HEK293 (cell line): ENCODE measurements at regions not wholly inside any gene's neighbourhood (a gene's known extent, or its start where the extent isn't known, plus 50 kb on each side); places are given as distances from the start of the nearest gene placed in this dataset.

Experiments used
- CTCF ChIA-PET: fragments of 350-600 bp; formaldehyde crosslinking; extraction: SDS; loops from one replicate; lab custom pipeline; 2021; ENCODE audit warnings: antibody characterized with exemption; lab: Yijun Ruan, JAX
- POLR2A ChIA-PET: fragments of 300-600 bp; formaldehyde crosslinking; extraction: SDS; loops from one replicate; lab custom pipeline; 2020; ENCODE audit warnings: antibody characterized with exemption, inconsistent platforms; lab: Yijun Ruan, JAX
- H3K27ac ChIP-seq: fragments of 200-500 bp; sonication (Bioruptor generic); 2 replicates; pipeline ENCODE4 v1.5.1; 2014; ENCODE audit warnings: low read depth, low read length, control low read depth, inconsistent platforms; ENCODE audit errors: extremely low read depth
- H3K36me3 ChIP-seq, 2 experiments: fragments of 200-500 bp in 1 of 2; sonication (Bioruptor generic) in 1 of 2; 1 replicate in 1 of 2; 2 replicates in 1 of 2; pipeline ENCODE4 v1.5.1; 2014 to 2017; ENCODE audit warnings: inconsistent platforms in 2 of 2, low read length in 2 of 2; ENCODE audit not compliant: control insufficient read depth in 2 of 2, insufficient read depth in 1 of 2
- H3K4me1 ChIP-seq: fragments of 200-500 bp; sonication (Bioruptor generic); 2 replicates; pipeline ENCODE4 v1.5.1; 2014; ENCODE audit warnings: mild to moderate bottlenecking, low read length, inconsistent platforms; ENCODE audit not compliant: control insufficient read depth, insufficient read depth
- H3K4me3 ChIP-seq: 2 replicates; pipeline ENCODE4 v1.5.1; 2011; ENCODE audit warnings: low read depth, mild to moderate bottlenecking, control low read depth, low read length, moderate library complexity
- H3K9me3 ChIP-seq: fragments of 200-500 bp; sonication (Bioruptor generic); 2 replicates; pipeline ENCODE4 v1.5.1; 2014; ENCODE audit warnings: low read depth, low read length, inconsistent platforms; ENCODE audit not compliant: control insufficient read depth, insufficient read depth
- GLI4 ChIP-seq: fragments of 450-650 bp; formaldehyde crosslinking; IDR thresholded peaks from 2 replicates; pipeline ENCODE4 v1.5.1; 2016; ENCODE audit warnings: missing biosample characterization, missing genetic modification characterization
- OVOL3 ChIP-seq: fragments of 450-650 bp; formaldehyde crosslinking; IDR thresholded peaks from 2 replicates; pipeline ENCODE4 v1.5.1; 2016; ENCODE audit warnings: missing biosample characterization, missing genetic modification characterization
- RBAK ChIP-seq: fragments of 450-650 bp; formaldehyde crosslinking; IDR thresholded peaks from 2 replicates; pipeline ENCODE4 v1.5.1; 2016; ENCODE audit warnings: missing biosample characterization, missing genetic modification characterization
- YY1 ChIP-seq: fragments of 450-650 bp; formaldehyde crosslinking; IDR thresholded peaks from 2 replicates; pipeline ENCODE4 v1.5.1; 2018; ENCODE audit warnings: missing biosample characterization, missing genetic modification characterization
- ZBTB20 ChIP-seq: fragments of 450-650 bp; formaldehyde crosslinking; IDR thresholded peaks from 2 replicates; pipeline ENCODE4 v1.5.1; 2016; ENCODE audit warnings: missing biosample characterization, missing genetic modification characterization
- ZNF211 ChIP-seq: fragments of 450-650 bp; formaldehyde crosslinking; IDR thresholded peaks from 2 replicates; pipeline ENCODE4 v1.5.1; 2016; ENCODE audit warnings: low read depth, missing biosample characterization, missing genetic modification characterization
- ZNF37A ChIP-seq: fragments of 450-650 bp; IDR thresholded peaks from 2 replicates; pipeline ENCODE4 v1.5.1; 2018; ENCODE audit warnings: missing biosample characterization, missing genetic modification characterization
- ZNF426 ChIP-seq: fragments of 450-650 bp; formaldehyde crosslinking; IDR thresholded peaks from 2 replicates; pipeline ENCODE4 v1.5.1; 2017; ENCODE audit warnings: missing biosample characterization, missing genetic modification characterization, mild to moderate bottlenecking, inconsistent platforms, moderate library complexity
- ZNF555 ChIP-seq: fragments of 450-650 bp; formaldehyde crosslinking; conservative IDR thresholded peaks from 2 replicates; pipeline ENCODE4 v1.5.1; 2017; ENCODE audit warnings: missing biosample characterization, mild to moderate bottlenecking, missing genetic modification characterization, inconsistent platforms
- ZNF664 ChIP-seq: fragments of 450-650 bp; formaldehyde crosslinking; IDR thresholded peaks from 2 replicates; pipeline ENCODE4 v1.5.1; 2016; ENCODE audit warnings: missing biosample characterization, missing genetic modification characterization
- ZNF747 ChIP-seq: fragments of 450-650 bp; formaldehyde crosslinking; IDR thresholded peaks from 2 replicates; pipeline ENCODE4 v1.5.1; 2016; ENCODE audit warnings: missing biosample characterization, missing genetic modification characterization
- ZNF792 ChIP-seq: fragments of 450-650 bp; formaldehyde crosslinking; IDR thresholded peaks from 2 replicates; pipeline ENCODE4 v1.5.1; 2016; ENCODE audit warnings: missing biosample characterization, missing genetic modification characterization
- ZSCAN18 ChIP-seq: fragments of 450-650 bp; formaldehyde crosslinking; IDR thresholded peaks from 2 replicates; pipeline ENCODE4 v1.5.1; 2016; ENCODE audit warnings: missing biosample characterization, missing genetic modification characterization
- TF ChIP-seq, protein P1 (sequence below): fragments of 450-650 bp; formaldehyde crosslinking; IDR thresholded peaks from 2 replicates; pipeline ENCODE4 v1.5.1; 2016; ENCODE audit warnings: missing biosample characterization, missing genetic modification characterization
- TF ChIP-seq, protein P2 (sequence below): fragments of 450-650 bp; formaldehyde crosslinking; IDR thresholded peaks from 2 replicates; pipeline ENCODE4 v1.5.1; 2016; ENCODE audit warnings: missing biosample characterization, missing genetic modification characterization, borderline replicate concordance
- TF ChIP-seq, protein P3 (sequence below): fragments of 450-650 bp; formaldehyde crosslinking; IDR thresholded peaks from 2 replicates; pipeline ENCODE4 v1.5.1; 2016; ENCODE audit warnings: missing biosample characterization, missing genetic modification characterization
- TF ChIP-seq, protein P4 (sequence below): fragments of 450-650 bp; formaldehyde crosslinking; IDR thresholded peaks from 2 replicates; pipeline ENCODE4 v1.5.1; 2016; ENCODE audit warnings: missing biosample characterization, missing genetic modification characterization
- TF ChIP-seq, protein P5 (sequence below): fragments of 450-650 bp; formaldehyde crosslinking; IDR thresholded peaks from 2 replicates; pipeline ENCODE4 v1.5.1; 2016; ENCODE audit warnings: missing biosample characterization, missing genetic modification characterization, borderline replicate concordance

DNA sequence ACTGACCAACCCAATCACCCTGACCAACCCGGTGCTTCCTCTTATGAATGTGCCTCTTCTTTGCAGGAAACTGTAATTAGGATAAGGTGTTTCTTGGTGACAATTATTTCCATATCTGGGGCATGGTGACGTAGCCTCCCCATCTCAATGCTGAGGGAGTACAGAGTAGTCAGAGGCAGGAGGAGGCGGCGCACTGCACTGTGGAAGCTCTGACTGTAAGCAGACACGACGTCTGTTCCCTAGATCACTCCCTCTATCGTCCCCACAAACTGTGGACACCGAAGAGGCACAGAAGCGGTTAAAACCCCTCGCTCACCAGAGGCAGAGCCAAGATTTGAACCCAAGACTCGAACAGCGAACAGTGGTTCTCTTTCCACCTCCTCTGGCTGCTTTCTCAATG lies 231.0 kb upstream of the IGF1R start:
- ChIA-PET POLR2A (no interaction called here), CTCF (interaction anchor here (9.0 kb wide), 1 partner anchor 105 kb away, joined by 85 read pairs; no protein-coding TSS in a partner anchor)
- H3K9me3 ChIP-seq: no peaks in the 10 kb centered on the region
- 0 out of 2 replicates have a peak, but pooled peaks cover 2% of the 10 kb centered on the region for H3K4me1 ChIP-seq
- H3K36me3 ChIP-seq: no peaks in the 10 kb centered on the region
- H3K27ac ChIP-seq: no peak overlapping the region
- no peak overlapping the region for H3K4me3 ChIP-seq
- TF ChIP-seq, protein P1, sequence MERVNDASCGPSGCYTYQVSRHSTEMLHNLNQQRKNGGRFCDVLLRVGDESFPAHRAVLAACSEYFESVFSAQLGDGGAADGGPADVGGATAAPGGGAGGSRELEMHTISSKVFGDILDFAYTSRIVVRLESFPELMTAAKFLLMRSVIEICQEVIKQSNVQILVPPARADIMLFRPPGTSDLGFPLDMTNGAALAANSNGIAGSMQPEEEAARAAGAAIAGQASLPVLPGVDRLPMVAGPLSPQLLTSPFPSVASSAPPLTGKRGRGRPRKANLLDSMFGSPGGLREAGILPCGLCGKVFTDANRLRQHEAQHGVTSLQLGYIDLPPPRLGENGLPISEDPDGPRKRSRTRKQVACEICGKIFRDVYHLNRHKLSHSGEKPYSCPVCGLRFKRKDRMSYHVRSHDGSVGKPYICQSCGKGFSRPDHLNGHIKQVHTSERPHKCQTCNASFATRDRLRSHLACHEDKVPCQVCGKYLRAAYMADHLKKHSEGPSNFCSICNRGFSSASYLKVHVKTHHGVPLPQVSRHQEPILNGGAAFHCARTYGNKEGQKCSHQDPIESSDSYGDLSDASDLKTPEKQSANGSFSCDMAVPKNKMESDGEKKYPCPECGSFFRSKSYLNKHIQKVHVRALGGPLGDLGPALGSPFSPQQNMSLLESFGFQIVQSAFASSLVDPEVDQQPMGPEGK: no peak

- no peaks in the 10 kb centered on the region for H3K36me3 ChIP-seq
- TF ChIP-seq, protein P2, sequence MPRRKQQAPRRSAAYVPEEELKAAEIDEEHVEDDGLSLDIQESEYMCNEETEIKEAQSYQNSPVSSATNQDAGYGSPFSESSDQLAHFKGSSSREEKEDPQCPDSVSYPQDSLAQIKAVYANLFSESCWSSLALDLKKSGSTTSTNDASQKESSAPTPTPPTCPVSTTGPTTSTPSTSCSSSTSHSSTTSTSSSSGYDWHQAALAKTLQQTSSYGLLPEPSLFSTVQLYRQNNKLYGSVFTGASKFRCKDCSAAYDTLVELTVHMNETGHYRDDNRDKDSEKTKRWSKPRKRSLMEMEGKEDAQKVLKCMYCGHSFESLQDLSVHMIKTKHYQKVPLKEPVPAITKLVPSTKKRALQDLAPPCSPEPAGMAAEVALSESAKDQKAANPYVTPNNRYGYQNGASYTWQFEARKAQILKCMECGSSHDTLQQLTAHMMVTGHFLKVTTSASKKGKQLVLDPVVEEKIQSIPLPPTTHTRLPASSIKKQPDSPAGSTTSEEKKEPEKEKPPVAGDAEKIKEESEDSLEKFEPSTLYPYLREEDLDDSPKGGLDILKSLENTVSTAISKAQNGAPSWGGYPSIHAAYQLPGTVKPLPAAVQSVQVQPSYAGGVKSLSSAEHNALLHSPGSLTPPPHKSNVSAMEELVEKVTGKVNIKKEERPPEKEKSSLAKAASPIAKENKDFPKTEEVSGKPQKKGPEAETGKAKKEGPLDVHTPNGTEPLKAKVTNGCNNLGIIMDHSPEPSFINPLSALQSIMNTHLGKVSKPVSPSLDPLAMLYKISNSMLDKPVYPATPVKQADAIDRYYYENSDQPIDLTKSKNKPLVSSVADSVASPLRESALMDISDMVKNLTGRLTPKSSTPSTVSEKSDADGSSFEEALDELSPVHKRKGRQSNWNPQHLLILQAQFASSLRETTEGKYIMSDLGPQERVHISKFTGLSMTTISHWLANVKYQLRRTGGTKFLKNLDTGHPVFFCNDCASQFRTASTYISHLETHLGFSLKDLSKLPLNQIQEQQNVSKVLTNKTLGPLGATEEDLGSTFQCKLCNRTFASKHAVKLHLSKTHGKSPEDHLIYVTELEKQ: no peak
- TF ChIP-seq, protein P3, sequence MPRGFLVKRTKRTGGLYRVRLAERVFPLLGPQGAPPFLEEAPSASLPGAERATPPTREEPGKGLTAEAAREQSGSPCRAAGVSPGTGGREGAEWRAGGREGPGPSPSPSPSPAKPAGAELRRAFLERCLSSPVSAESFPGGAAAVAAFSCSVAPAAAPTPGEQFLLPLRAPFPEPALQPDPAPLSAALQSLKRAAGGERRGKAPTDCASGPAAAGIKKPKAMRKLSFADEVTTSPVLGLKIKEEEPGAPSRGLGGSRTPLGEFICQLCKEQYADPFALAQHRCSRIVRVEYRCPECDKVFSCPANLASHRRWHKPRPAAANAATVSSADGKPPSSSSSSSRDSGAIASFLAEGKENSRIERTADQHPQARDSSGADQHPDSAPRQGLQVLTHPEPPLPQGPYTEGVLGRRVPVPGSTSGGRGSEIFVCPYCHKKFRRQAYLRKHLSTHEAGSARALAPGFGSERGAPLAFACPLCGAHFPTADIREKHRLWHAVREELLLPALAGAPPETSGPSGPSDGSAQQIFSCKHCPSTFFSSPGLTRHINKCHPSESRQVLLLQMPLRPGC (tag by site-specific recombination): no peak
- TF ChIP-seq ZNF555 (no peak), YY1 (no peak), ZNF211 (tag by site-specific recombination) (no peak), RBAK (tag by site-specific recombination) (no peak), ZBTB20 (tag by site-specific recombination) (no peak), ZNF747 (tag by site-specific recombination) (no peak), ZNF37A (tag by site-specific recombination) (no peak), ZSCAN18 (no peak), ZNF664 (tag by site-specific recombination) (no peak), ZNF426 (no peak), OVOL3 (tag by site-specific recombination) (no peak), GLI4 (tag by site-specific recombination) (no peak), ZNF792 (no peak)
- TF ChIP-seq, protein P4, sequence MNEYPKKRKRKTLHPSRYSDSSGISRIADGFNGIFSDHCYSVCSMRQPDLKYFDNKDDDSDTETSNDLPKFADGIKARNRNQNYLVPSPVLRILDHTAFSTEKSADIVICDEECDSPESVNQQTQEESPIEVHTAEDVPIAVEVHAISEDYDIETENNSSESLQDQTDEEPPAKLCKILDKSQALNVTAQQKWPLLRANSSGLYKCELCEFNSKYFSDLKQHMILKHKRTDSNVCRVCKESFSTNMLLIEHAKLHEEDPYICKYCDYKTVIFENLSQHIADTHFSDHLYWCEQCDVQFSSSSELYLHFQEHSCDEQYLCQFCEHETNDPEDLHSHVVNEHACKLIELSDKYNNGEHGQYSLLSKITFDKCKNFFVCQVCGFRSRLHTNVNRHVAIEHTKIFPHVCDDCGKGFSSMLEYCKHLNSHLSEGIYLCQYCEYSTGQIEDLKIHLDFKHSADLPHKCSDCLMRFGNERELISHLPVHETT (tag by site-specific recombination): no peak
- TF ChIP-seq, protein P5, sequence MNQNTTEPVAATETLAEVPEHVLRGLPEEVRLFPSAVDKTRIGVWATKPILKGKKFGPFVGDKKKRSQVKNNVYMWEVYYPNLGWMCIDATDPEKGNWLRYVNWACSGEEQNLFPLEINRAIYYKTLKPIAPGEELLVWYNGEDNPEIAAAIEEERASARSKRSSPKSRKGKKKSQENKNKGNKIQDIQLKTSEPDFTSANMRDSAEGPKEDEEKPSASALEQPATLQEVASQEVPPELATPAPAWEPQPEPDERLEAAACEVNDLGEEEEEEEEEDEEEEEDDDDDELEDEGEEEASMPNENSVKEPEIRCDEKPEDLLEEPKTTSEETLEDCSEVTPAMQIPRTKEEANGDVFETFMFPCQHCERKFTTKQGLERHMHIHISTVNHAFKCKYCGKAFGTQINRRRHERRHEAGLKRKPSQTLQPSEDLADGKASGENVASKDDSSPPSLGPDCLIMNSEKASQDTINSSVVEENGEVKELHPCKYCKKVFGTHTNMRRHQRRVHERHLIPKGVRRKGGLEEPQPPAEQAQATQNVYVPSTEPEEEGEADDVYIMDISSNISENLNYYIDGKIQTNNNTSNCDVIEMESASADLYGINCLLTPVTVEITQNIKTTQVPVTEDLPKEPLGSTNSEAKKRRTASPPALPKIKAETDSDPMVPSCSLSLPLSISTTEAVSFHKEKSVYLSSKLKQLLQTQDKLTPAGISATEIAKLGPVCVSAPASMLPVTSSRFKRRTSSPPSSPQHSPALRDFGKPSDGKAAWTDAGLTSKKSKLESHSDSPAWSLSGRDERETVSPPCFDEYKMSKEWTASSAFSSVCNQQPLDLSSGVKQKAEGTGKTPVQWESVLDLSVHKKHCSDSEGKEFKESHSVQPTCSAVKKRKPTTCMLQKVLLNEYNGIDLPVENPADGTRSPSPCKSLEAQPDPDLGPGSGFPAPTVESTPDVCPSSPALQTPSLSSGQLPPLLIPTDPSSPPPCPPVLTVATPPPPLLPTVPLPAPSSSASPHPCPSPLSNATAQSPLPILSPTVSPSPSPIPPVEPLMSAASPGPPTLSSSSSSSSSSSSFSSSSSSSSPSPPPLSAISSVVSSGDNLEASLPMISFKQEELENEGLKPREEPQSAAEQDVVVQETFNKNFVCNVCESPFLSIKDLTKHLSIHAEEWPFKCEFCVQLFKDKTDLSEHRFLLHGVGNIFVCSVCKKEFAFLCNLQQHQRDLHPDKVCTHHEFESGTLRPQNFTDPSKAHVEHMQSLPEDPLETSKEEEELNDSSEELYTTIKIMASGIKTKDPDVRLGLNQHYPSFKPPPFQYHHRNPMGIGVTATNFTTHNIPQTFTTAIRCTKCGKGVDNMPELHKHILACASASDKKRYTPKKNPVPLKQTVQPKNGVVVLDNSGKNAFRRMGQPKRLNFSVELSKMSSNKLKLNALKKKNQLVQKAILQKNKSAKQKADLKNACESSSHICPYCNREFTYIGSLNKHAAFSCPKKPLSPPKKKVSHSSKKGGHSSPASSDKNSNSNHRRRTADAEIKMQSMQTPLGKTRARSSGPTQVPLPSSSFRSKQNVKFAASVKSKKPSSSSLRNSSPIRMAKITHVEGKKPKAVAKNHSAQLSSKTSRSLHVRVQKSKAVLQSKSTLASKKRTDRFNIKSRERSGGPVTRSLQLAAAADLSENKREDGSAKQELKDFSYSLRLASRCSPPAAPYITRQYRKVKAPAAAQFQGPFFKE (tag by site-specific recombination): no peak
- TF ChIP-seq, all 188 proteins: peak for 0
These were observed 230.2 kb upstream of the IGF1R start for GRCh38 chr15:98418122-98418521.

More at GRCh38 chr15:98418122-98418521, 230.2 kb upstream of the IGF1R start:
- Histone ChIP-seq H3K4me3 (no peak overlapping the region), H3K4me1 (0 out of 2 replicates have a peak, but pooled peaks cover 2% of the 10 kb centered on the region), H3K9me3 (no peaks in the 10 kb centered on the region), H3K27ac (no peak overlapping the region)
- POLR2A ChIA-PET: no interaction called here
- CTCF ChIA-PET: interaction anchor here (0.6 to 9.0 kb wide), 6 partner anchors 11 to 519 kb away, joined by 3 to 85 read pairs (median 6); no protein-coding TSS in a partner anchor
